Skeletal muscle tissue (tissue), 3 donors: ENCODE measurements at regions not wholly inside any gene's neighbourhood (a gene's known extent, or its start where the extent isn't known, plus 50 kb on each side); places are given as distances from the start of the nearest gene placed in this dataset.

Source experiments
- H3K27ac ChIP-seq: one replicate; pipeline ENCODE4 v1.7.0; 2013; ENCODE audit warnings: mild to moderate bottlenecking, low read depth, low read length, inconsistent platforms
- H3K27me3 ChIP-seq, 3 donors: one replicate each; pipeline ENCODE4 v1.7.0; 2013; ENCODE audit warnings: low read length in 3 of 3; ENCODE audit not compliant: control insufficient read depth in 3 of 3, insufficient read depth in 3 of 3
- H3K36me3 ChIP-seq, 3 donors: one replicate each; pipeline ENCODE4 v1.7.0; 2013; ENCODE audit warnings: low read length in 3 of 3; ENCODE audit not compliant: control insufficient read depth in 3 of 3, insufficient read depth in 3 of 3
- H3K4me1 ChIP-seq, 3 donors: one replicate each; pipeline ENCODE4 v1.7.0; 2013; ENCODE audit warnings: low read length in 3 of 3, mild to moderate bottlenecking in 3 of 3; ENCODE audit not compliant: control insufficient read depth in 3 of 3, insufficient read depth in 3 of 3
- H3K4me3 ChIP-seq, 3 donors: one replicate each; pipeline ENCODE4 v1.7.0; 2013; ENCODE audit warnings: low read length in 3 of 3
- H3K9ac ChIP-seq, 3 donors: one replicate each; pipeline ENCODE4 v1.7.0; 2013; ENCODE audit warnings: low read length in 3 of 3, mild to moderate bottlenecking in 3 of 3, moderate library complexity in 2 of 3, low read depth in 1 of 3
- H3K9me3 ChIP-seq, 3 donors: one replicate each; pipeline ENCODE4 v1.7.0; 2013; ENCODE audit warnings: low read length in 3 of 3; ENCODE audit not compliant: control insufficient read depth in 3 of 3
- donor health status: Osteomylitis.

DNA sequence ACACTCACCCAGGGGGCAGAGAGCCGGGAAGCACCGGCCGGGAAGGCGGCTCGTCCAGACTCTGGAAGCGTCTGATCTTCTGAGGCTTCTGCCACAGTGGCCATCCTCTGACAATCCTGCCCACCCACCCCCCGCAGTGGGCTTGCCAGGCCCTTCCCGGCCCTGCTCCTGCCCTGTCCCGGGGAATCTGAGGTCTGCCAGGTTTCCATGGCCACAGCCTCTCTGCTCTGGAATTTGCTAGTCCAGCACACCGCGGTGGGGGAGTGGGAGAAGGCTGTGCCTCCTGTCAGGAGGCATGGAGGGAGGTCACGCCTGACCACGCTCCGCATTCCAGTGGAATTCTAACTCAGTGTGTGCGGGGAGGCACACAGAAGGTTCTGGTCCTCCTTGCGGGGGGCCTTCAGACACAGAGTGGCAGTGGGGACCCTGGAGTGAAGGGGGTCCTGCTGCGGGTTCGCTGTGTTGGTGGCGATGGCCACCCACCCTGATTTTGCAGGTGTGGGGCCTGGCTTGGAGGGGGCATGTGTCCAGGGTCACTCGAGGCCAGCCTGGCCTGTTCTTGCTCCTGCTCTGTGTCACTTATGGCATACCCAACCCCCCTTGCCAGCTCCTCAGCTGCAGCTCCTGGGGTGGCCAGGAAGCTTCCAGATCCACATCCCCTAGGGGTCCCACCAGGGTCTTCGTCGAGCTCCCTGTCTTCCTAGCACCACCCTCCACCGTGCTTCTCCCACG is 55.6 kb upstream of the ADRA2C start:
- Histone ChIP-seq H3K4me1 (peaks cover 0 to 10% (median 5%) of the 10 kb centered on the region in 3 donors), H3K27ac (no peak overlapping the region), H3K9ac (no peak overlapping the region), H3K27me3 (peaks cover 14 to 52% (median 32%) of the 10 kb centered on the region in 3 donors), H3K4me3 (no peak overlapping the region), H3K36me3 (no peaks in the 10 kb centered on the region), H3K9me3 (no peaks in the 10 kb centered on the region)

DNA sequence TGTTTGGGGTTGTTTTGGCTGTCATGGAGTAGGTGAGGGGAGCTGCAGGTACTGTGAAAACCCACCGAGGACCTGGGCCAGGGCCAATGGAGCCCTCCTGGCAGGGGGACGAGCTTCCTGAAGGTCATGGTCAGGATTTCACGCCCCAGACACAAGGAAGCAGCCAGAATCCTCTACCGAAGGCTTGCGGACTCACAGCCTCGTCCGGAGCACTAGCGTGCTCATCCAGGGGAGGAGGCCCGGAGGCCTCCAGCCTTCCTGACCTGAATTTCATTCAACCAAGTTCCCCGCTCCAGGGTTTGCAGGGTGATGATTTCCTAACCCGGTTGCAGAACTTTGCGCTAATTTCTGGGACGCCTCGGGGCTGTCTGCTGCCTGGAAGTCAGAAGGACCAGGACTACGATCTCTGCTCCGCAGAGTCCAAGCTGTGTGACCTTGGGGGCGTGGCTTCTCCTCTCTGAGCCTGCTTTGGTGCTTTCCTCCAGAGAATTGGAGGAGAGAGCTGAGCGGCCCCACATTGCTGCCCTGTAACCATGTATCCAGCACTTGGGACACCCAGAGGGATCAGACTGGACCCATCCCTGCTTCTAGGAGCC is 56.2 kb upstream of the ADRA2C start:
- H3K27ac ChIP-seq, result no peak overlapping the region
- no peak overlapping the region for H3K4me3 ChIP-seq
- H3K4me1 ChIP-seq, result peaks cover 0 to 10% (median 5%) of the 10 kb centered on the region in 3 donors
- no peaks in the 10 kb centered on the region for H3K9me3 ChIP-seq
- H3K36me3 ChIP-seq, result no peaks in the 10 kb centered on the region
- H3K27me3 ChIP-seq, result peaks cover 19 to 47% (median 33%) of the 10 kb centered on the region in 3 donors
- no peak overlapping the region for H3K9ac ChIP-seq

DNA sequence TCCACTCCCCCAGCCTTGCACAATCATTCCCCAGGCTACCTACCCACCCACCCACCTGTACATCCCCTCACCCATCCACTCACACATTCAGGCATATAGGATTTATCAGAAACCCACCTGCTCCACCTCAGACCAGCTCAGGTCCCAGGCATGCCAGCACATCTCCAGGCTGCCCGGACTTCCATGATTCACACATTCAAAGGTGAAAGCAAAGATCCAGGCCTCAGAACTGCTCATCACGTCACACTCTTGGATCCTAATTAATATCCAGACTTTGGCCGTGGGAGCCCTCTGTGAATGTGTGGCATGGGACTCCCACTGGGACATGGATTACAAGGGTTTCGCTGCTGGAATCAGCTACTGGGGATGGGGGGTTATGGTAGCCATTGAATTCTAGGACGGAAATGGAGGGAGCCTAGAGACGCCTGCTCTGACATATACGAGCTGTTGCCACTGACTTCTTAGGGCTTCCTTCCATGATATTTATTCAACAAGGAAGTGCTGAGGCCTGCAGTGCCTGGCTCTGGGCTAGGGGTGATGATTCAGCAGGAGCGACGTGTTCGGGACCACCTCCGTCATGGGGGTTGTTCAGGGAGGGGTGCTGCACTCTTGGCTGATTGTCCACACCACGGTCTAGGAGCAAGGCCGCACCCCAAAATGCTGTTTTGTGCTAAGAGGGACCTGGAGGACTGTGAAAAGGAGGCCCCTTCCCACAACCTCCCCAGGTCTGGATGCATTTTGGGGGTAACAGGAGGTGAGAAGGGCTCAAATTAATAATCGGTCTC is 56.9 kb upstream of the ADRA2C start:
- H3K4me3 ChIP-seq, result no peak overlapping the region
- no peak overlapping the region for H3K27ac ChIP-seq
- H3K9ac ChIP-seq, result no peak overlapping the region
- H3K27me3 ChIP-seq, result peaks cover 23 to 48% (median 39%) of the 10 kb centered on the region in 3 donors
- H3K9me3 ChIP-seq, result no peaks in the 10 kb centered on the region
- peaks cover 0 to 10% (median 5%) of the 10 kb centered on the region in 3 donors for H3K4me1 ChIP-seq
- no peaks in the 10 kb centered on the region for H3K36me3 ChIP-seq

DNA sequence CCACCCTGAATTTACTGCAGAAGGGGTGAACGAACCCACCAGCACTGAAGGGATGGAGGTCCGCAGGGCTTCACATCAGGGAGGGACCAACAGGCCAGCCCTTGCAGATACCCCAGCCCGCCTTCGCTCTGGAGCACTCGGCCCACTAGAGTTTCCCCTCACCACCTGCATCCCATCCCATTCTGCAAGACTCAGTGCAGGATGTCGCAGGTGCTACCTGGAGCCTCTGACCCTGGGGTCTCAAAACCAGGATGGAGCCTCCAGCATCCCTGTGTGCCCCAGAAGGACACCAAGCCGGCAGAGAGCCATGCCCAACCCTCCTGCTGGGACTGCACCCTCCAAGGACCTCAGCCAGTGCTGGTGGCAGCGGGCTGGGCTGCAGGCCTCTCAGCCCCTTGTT is 57.6 kb upstream of the ADRA2C start:
- Histone ChIP-seq H3K9ac (no peak overlapping the region), H3K27ac (no peak overlapping the region), H3K4me1 (peaks cover 0 to 10% (median 5%) of the 10 kb centered on the region in 3 donors), H3K9me3 (no peaks in the 10 kb centered on the region), H3K27me3 (peaks cover 27 to 46% (median 45%) of the 10 kb centered on the region in 3 donors), H3K36me3 (no peaks in the 10 kb centered on the region), H3K4me3 (no peak overlapping the region)

DNA sequence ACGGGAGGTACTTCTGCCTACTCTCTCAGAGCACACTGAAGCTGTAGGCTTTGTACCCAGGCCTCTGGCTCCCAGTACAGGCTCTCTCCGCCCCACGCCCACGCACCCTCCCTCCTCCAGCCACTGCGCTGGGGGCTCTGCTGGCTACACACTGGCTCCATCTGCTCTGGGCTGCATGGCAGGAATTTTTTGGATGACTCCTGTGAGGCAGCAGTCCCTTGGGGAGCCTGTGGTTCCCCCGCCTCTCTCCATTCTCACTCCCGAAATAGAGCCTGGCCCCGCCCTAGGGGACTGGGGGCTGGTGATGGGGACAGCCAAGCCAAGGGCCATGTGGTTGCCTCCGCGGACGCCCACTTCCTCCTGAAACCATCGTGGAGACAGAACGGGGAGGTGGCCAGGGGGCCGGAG is 58.1 kb upstream of the ADRA2C start:
- H3K9ac ChIP-seq, result no peak overlapping the region
- H3K27me3 ChIP-seq, result peaks cover 32 to 50% (median 49%) of the 10 kb centered on the region in 3 donors
- H3K36me3 ChIP-seq, result no peaks in the 10 kb centered on the region
- H3K27ac ChIP-seq, result no peak overlapping the region
- H3K4me3 ChIP-seq, result no peak overlapping the region
- no peaks in the 10 kb centered on the region for H3K9me3 ChIP-seq
- peaks cover 0 to 10% (median 5%) of the 10 kb centered on the region in 3 donors for H3K4me1 ChIP-seq

DNA sequence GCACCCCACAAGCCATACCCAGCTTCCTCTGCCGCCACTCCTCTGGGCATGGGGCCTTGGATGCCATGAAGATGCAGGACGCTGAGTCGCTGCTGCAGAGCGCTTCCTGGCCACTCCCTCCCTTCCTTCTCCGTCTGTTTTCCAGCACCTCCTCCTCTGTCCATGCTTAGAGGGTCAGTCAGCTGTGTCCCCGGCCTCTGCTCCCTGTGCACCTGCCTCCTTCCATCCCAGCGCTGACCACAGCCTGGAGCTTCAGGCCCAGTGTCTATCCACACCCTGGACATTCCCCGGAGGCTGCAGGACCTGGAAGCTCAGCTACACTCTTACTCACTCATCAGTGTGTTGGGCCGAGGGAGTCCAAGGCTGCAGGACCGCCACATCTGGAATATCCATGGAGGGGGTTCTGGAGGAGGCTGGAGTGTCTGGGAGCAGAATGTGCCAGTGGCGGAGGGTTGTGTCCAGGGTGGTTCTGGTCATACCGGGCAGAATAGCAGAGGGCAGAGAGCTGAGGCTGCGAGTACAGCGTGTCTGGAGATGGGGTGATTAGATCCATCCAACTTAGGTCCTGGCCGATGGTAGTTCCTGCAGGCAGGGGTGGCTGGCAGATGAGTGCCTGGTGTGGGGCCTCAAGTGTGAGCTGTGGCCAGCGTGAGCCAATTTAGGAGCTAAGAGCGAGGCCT is 58.6 kb upstream of the ADRA2C start:
- H3K9ac ChIP-seq, result no peak overlapping the region
- peaks cover 36 to 55% (median 54%) of the 10 kb centered on the region in 3 donors for H3K27me3 ChIP-seq
- no peaks in the 10 kb centered on the region for H3K36me3 ChIP-seq
- H3K4me1 ChIP-seq, result peaks cover 0 to 10% (median 5%) of the 10 kb centered on the region in 3 donors
- H3K9me3 ChIP-seq, result no peaks in the 10 kb centered on the region
- no peak overlapping the region for H3K27ac ChIP-seq
- H3K4me3 ChIP-seq, result no peak overlapping the region

DNA sequence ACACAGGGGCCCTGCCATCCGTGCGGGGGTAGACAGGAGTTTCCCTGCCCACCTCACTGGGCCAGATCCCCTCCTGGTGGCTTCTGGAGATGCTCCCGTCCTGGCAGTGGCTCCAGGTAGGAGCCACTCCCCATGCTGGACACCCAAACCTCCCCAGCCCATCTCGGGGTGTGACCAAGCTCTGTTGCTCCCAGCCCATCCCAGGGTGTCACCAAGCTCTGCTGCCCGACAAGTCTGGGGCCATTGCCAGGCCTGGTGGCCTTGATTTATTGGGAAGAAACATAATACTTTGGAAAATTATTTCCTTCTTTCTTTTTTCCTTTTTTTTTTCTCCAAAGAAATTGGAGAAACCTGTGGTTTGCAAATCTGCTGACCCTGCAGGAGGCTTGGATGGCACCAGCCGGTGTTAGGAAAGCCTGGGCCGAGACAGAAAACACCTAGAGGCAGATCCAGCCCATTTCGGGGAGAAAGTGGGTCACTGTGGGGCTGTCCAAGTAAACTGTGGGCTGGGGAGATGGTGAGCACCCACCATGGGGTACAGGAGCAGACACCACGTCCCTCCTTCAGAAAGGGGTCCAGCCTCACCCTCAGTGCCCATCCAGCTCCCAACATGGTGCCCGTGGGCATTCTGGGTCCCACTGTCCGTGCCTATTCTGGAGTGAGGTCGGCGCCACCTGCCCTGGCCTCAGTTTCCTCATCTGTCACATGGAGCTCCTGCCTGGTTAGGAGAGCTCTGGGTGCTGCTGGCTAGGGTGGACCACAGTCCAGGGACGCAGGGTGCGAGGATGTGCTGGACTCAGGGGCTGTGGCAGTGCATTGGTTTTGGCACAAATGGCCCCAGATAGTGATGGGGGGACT is 59.4 kb upstream of the ADRA2C start:
- Histone ChIP-seq H3K9me3 (no peaks in the 10 kb centered on the region), H3K36me3 (no peaks in the 10 kb centered on the region), H3K27me3 (peaks cover 39 to 57% (median 52%) of the 10 kb centered on the region in 3 donors), H3K4me3 (no peak overlapping the region), H3K4me1 (peaks cover 0 to 10% (median 5%) of the 10 kb centered on the region in 3 donors), H3K27ac (no peak overlapping the region), H3K9ac (no peak overlapping the region)

DNA sequence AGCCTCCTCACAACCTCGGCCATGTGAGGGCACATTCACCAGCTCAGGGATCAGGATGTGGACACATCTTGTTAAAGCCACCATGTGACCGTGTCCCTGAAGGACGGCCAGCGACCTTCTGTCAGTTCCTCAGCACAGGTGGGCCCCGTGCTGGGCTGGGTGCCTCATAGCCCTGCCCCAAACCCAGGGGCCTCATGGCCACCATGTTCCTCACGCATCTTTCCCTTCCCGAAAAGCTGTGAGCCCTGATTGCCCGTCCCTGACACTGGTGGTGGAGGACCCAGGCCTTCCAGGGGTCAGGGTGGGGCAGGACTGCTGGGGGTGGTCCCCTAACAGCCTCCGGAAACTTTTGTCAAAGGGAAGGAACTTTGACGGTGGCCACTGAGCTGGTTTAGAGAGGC is 60.1 kb upstream of the ADRA2C start:
- Histone ChIP-seq H3K27me3 (peaks cover 46 to 59% (median 58%) of the 10 kb centered on the region in 3 donors), H3K9ac (no peak overlapping the region), H3K4me1 (peaks cover 0 to 10% (median 5%) of the 10 kb centered on the region in 3 donors)

More for the DNA sequence above, 60.1 kb upstream of the ADRA2C start:
- no peak overlapping the region for H3K4me3 ChIP-seq
- H3K9me3 ChIP-seq, result no peaks in the 10 kb centered on the region
- H3K27ac ChIP-seq, result no peak overlapping the region
- no peaks in the 10 kb centered on the region for H3K36me3 ChIP-seq
